ENCODE measurements at regions not wholly inside any gene's neighbourhood (a gene's known extent, or its start where the extent isn't known, plus 50 kb on each side); places are given as distances from the start of the nearest gene placed in this dataset.

DNA sequence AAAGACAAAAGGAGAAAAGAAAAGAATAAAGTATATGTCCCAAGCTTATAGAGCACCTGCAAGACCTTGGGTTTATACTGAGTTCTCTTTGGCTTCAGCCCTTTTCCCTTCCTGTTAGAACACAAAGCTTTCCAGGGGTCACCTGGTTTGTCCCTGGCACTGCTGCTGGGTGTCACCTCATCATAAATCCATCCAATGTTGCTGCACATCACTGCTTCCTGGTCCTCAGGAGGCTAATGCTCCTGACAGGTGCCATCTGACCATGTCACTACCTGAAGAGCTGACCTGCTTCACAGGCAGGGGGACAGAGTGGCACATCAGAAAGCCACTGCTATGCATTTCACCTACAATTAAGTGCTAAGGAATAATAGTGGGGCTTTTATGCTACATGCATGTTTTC is 164.6 kb upstream of the ELAC2 start:
- Histone ChIP-seq H3K27ac (ENCODE audit: low read depth in 1 of 2, low read length in 2 of 2) (no peak overlapping the region), H3K4me1 (ENCODE audit: control insufficient read depth in 1 of 2, insufficient read depth in 2 of 2, low read length in 2 of 2) (no peaks in the 10 kb centered on the region), H3K36me3 (ENCODE audit: control insufficient read depth in 1 of 2, insufficient read depth in 2 of 2, low read length in 1 of 2) (no peaks in the 10 kb centered on the region), H3K4me3 (ENCODE audit: low read length in 2 of 2) (no peak overlapping the region), H3K27me3 (ENCODE audit: control insufficient read depth in 1 of 2, insufficient read depth in 2 of 2, low read length in 1 of 2) (no peaks in the 10 kb centered on the region), H3K9me3 (ENCODE audit: control insufficient read depth, low read length) (no peaks in the 10 kb centered on the region)
- no peak for ATAC-seq (ENCODE audit: low FRiP score)
- intact Hi-C loops (cut with DNase I) = no loop called here
- no peak for DNase-seq

GRCh38 chr17:13181683-13182082 is 163.9 kb upstream of the ELAC2 start:
- no peaks in the 10 kb centered on the region for H3K36me3 ChIP-seq (ENCODE audit: control insufficient read depth in 1 of 2, insufficient read depth in 2 of 2, low read length in 1 of 2)
- intact Hi-C loops (cut with DNase I) = no loop called here
- H3K4me1 ChIP-seq (ENCODE audit: control insufficient read depth in 1 of 2, insufficient read depth in 2 of 2, low read length in 2 of 2) = no peaks in the 10 kb centered on the region
- WGBS, 2 donors = 36 to 43% methylated on average over 2 of the region's 2 CpGs
- no peak overlapping the region for H3K4me3 ChIP-seq (ENCODE audit: low read length in 2 of 2)
- H3K27ac ChIP-seq (ENCODE audit: low read depth in 1 of 2, low read length in 2 of 2) = no peak overlapping the region
- H3K27me3 ChIP-seq (ENCODE audit: control insufficient read depth in 1 of 2, insufficient read depth in 2 of 2, low read length in 1 of 2) = no peaks in the 10 kb centered on the region
- no peaks in the 10 kb centered on the region for H3K9me3 ChIP-seq (ENCODE audit: control insufficient read depth, low read length)
- no peak for ATAC-seq (ENCODE audit: low FRiP score)
- DNase-seq = no peak

- no peaks in the 10 kb centered on the region for H3K36me3 ChIP-seq (ENCODE audit: control insufficient read depth in 1 of 2, insufficient read depth in 2 of 2, low read length in 1 of 2)
- H3K27ac ChIP-seq (ENCODE audit: low read depth in 1 of 2, low read length in 2 of 2) = no peak overlapping the region
- H3K4me3 ChIP-seq (ENCODE audit: low read length in 2 of 2) = no peak overlapping the region
- WGBS, 2 donors = 35 to 45% methylated on average over 4 of the region's 4 CpGs
- ATAC-seq (ENCODE audit: low FRiP score) (no peak), DNase-seq (no peak)
- H3K27me3 ChIP-seq (ENCODE audit: control insufficient read depth in 1 of 2, insufficient read depth in 2 of 2, low read length in 1 of 2) = no peaks in the 10 kb centered on the region
- H3K4me1 ChIP-seq (ENCODE audit: control insufficient read depth in 1 of 2, insufficient read depth in 2 of 2, low read length in 2 of 2) = no peaks in the 10 kb centered on the region
- intact Hi-C loops (cut with DNase I) = no loop called here
- peaks cover 4% of the 10 kb centered on the region for H3K9me3 ChIP-seq (ENCODE audit: control insufficient read depth, low read length)
Measured at GRCh38 chr17:13176436-13176835, 158.6 kb upstream of the ELAC2 start.

- H3K27ac ChIP-seq (ENCODE audit: low read depth in 1 of 2, low read length in 2 of 2) = no peak overlapping the region
- H3K27me3 ChIP-seq (ENCODE audit: control insufficient read depth in 1 of 2, insufficient read depth in 2 of 2, low read length in 1 of 2) = no peaks in the 10 kb centered on the region
- no peaks in the 10 kb centered on the region for H3K36me3 ChIP-seq (ENCODE audit: control insufficient read depth in 1 of 2, insufficient read depth in 2 of 2, low read length in 1 of 2)
- intact Hi-C loops (cut with DNase I) = no loop called here
- ATAC-seq (ENCODE audit: low FRiP score) (no peak), DNase-seq (no peak)
- H3K4me1 ChIP-seq (ENCODE audit: control insufficient read depth in 1 of 2, insufficient read depth in 2 of 2, low read length in 2 of 2) = no peaks in the 10 kb centered on the region
- WGBS, 2 donors = 79 to 81% methylated on average over 1 of the region's 1 CpG
- H3K9me3 ChIP-seq (ENCODE audit: control insufficient read depth, low read length) = peaks cover 4% of the 10 kb centered on the region
- H3K4me3 ChIP-seq (ENCODE audit: low read length in 2 of 2) = no peak overlapping the region
Measured at GRCh38 chr17:13171790-13172189, 154.0 kb upstream of the ELAC2 start.

GRCh38 chr17:13162361-13162760 is 144.5 kb upstream of the ELAC2 start:
- no peak for ATAC-seq (ENCODE audit: low FRiP score)
- 62 to 68% methylated on average over 1 of the region's 1 CpG for WGBS, 2 donors
- H3K4me3 ChIP-seq (ENCODE audit: low read length in 2 of 2) = no peak overlapping the region
- H3K27ac ChIP-seq (ENCODE audit: low read depth in 1 of 2, low read length in 2 of 2) = no peak overlapping the region
- no peaks in the 10 kb centered on the region for H3K9me3 ChIP-seq (ENCODE audit: control insufficient read depth, low read length)
- no peaks in the 10 kb centered on the region for H3K27me3 ChIP-seq (ENCODE audit: control insufficient read depth in 1 of 2, insufficient read depth in 2 of 2, low read length in 1 of 2)
- intact Hi-C loops (cut with DNase I) = no loop called here
- no peak for DNase-seq
- H3K4me1 ChIP-seq (ENCODE audit: control insufficient read depth in 1 of 2, insufficient read depth in 2 of 2, low read length in 2 of 2) = no peaks in the 10 kb centered on the region
- H3K36me3 ChIP-seq (ENCODE audit: control insufficient read depth in 1 of 2, insufficient read depth in 2 of 2, low read length in 1 of 2) = no peaks in the 10 kb centered on the region

- no peak for DNase-seq
- Histone ChIP-seq H3K36me3 (ENCODE audit: control insufficient read depth in 1 of 2, insufficient read depth in 2 of 2, low read length in 1 of 2) (no peaks in the 10 kb centered on the region), H3K4me1 (ENCODE audit: control insufficient read depth in 1 of 2, insufficient read depth in 2 of 2, low read length in 2 of 2) (no peaks in the 10 kb centered on the region), H3K4me3 (ENCODE audit: low read length in 2 of 2) (no peak overlapping the region), H3K27me3 (ENCODE audit: control insufficient read depth in 1 of 2, insufficient read depth in 2 of 2, low read length in 1 of 2) (no peaks in the 10 kb centered on the region), H3K27ac (ENCODE audit: low read depth in 1 of 2, low read length in 2 of 2) (no peak overlapping the region), H3K9me3 (ENCODE audit: control insufficient read depth, low read length) (no peaks in the 10 kb centered on the region)
- ATAC-seq (ENCODE audit: low FRiP score) = no peak
- intact Hi-C loops (cut with DNase I) = no loop called here
- 83 to 85% methylated on average over 2 of the region's 2 CpGs for WGBS, 2 donors
Measured at GRCh38 chr17:13160790-13161189, 143.0 kb upstream of the ELAC2 start.

DNA sequence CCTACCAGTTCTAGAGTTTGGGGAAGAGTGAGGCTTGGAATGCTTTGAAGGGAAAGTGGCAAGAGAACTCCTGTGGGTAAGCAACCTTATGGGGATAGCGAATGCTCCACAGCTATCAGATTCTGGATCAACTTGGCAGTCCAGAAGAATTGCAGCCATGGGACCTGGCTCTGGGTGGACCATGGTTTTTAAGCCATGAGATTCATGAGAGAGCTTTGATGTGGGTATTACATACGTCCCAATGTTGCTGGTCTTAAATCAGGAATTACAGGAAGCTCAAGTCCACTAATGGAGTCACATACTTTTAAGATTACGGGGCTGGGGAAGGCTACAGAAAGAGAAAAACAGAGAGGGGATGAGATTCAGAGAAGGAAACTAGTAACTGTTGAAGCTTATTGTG is 142.5 kb upstream of the ELAC2 start:
- no peak for DNase-seq
- Histone ChIP-seq H3K27me3 (ENCODE audit: control insufficient read depth in 1 of 2, insufficient read depth in 2 of 2, low read length in 1 of 2) (no peaks in the 10 kb centered on the region), H3K36me3 (ENCODE audit: control insufficient read depth in 1 of 2, insufficient read depth in 2 of 2, low read length in 1 of 2) (no peaks in the 10 kb centered on the region), H3K27ac (ENCODE audit: low read depth in 1 of 2, low read length in 2 of 2) (no peak overlapping the region), H3K4me1 (ENCODE audit: control insufficient read depth in 1 of 2, insufficient read depth in 2 of 2, low read length in 2 of 2) (no peaks in the 10 kb centered on the region), H3K9me3 (ENCODE audit: control insufficient read depth, low read length) (no peaks in the 10 kb centered on the region), H3K4me3 (ENCODE audit: low read length in 2 of 2) (no peak overlapping the region)
- intact Hi-C loops (cut with DNase I) = no loop called here
- WGBS, 2 donors = 61 to 69% methylated on average over 3 of the region's 3 CpGs
- no peak for ATAC-seq (ENCODE audit: low FRiP score)

DNA sequence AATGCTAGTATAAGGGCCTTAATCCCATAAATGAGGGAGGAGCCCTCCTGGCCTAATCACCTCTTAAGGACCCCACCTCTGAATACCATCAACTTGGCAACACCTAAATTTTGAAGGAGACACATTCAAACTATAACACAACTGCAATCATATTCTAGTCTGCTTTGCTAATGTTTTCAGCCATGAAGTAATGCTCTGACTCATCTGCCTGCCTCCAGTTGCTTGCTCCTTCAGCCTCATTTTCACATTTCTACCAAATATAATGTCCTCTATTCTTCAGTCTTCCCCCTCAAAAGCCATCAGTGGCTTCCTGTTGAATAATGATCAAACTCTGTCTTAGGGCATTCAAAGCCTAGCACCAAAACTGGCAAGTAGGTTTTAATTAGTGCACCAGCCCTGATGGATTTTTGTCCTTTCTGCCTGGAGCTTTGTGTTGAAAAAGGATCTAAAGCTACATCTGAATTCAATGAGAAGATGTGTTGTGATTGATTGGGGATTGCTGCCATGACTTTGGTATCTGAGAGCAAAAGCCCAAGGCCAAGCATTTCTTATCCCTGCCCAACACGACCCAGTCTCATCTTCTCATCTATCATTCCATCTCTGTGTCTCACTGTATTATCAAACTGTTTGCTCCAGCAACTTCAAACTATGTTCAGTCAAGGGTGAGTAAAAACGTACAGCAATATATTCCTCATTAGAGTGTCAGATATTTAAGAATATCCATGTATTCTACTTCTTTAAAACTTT is 140.8 kb upstream of the ELAC2 start:
- ATAC-seq (ENCODE audit: low FRiP score) = no peak

GRCh38 chr17:13157656-13158055 is 139.8 kb upstream of the ELAC2 start:
- 78 to 82% methylated on average over 5 of the region's 5 CpGs for WGBS, 2 donors
- Histone ChIP-seq H3K9me3 (ENCODE audit: control insufficient read depth, low read length) (no peaks in the 10 kb centered on the region), H3K4me1 (ENCODE audit: control insufficient read depth in 1 of 2, insufficient read depth in 2 of 2, low read length in 2 of 2) (no peaks in the 10 kb centered on the region), H3K36me3 (ENCODE audit: control insufficient read depth in 1 of 2, insufficient read depth in 2 of 2, low read length in 1 of 2) (no peaks in the 10 kb centered on the region), H3K27ac (ENCODE audit: low read depth in 1 of 2, low read length in 2 of 2) (no peak overlapping the region), H3K27me3 (ENCODE audit: control insufficient read depth in 1 of 2, insufficient read depth in 2 of 2, low read length in 1 of 2) (no peaks in the 10 kb centered on the region), H3K4me3 (ENCODE audit: low read length in 2 of 2) (no peak overlapping the region)
- ATAC-seq (ENCODE audit: low FRiP score) = no peak
- intact Hi-C loops (cut with DNase I) = no loop called here
- DNase-seq = no peak

More for the DNA sequence above, 140.8 kb upstream of the ELAC2 start:
- 44 to 57% methylated on average over 2 of the region's 2 CpGs for WGBS, 2 donors
- DNase-seq = no peak
- no peaks in the 10 kb centered on the region for H3K9me3 ChIP-seq (ENCODE audit: control insufficient read depth, low read length)
- no peaks in the 10 kb centered on the region for H3K27me3 ChIP-seq (ENCODE audit: control insufficient read depth in 1 of 2, insufficient read depth in 2 of 2, low read length in 1 of 2)
- H3K4me3 ChIP-seq (ENCODE audit: low read length in 2 of 2) = no peak overlapping the region
- H3K36me3 ChIP-seq (ENCODE audit: control insufficient read depth in 1 of 2, insufficient read depth in 2 of 2, low read length in 1 of 2) = no peaks in the 10 kb centered on the region
- no peaks in the 10 kb centered on the region for H3K4me1 ChIP-seq (ENCODE audit: control insufficient read depth in 1 of 2, insufficient read depth in 2 of 2, low read length in 2 of 2)
- no peak overlapping the region for H3K27ac ChIP-seq (ENCODE audit: low read depth in 1 of 2, low read length in 2 of 2)
- intact Hi-C loops (cut with DNase I) = no loop called here

Data from aorta (tissue), 5 donors.